ENCODE measurements at regions not wholly inside any gene's neighbourhood (a gene's known extent, or its start where the extent isn't known, plus 50 kb on each side); places are given as distances from the start of the nearest gene placed in this dataset.

DNA sequence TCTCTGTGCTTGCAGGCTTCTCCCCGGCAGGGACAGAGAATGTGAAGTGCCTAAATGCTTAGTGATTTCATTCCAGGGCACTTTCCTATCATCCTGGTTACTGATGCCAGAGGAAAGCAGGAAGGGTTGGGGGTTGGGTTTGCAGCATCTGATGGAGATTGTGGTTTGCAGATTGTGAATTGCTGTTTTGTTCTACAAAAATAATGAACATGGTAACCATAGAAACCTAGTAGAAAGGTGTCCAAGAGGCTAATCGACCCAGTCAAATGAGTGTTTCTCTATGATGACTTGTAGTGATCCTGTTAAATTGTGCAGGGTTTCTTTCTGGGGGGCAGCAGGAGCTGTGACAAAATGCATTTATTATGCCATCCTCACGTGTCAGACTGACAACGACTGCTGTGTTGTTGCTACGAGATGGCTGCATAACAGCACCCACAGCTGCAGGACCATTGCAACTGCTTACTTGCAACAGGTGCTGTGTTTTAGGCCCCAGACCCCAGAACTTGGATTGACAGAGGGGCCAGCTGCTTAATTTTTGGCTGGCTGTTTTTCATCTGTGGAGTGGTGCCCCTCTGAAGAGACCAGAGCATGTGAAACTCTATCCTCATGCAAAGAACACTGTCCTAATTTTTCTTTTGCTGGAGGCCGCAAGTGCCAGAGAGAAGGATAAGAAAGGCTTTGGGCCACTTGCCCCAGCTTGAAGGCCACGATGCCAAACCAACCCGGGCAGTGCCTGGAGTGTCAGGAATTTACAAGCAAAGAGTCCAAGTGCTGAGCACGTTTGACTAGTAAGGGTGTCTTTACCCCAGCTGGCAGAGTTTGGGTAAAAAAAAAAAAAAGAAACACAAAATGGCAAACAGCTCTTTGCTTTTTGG lies 397.8 kb downstream of the GADD45G start:
- intact Hi-C loops (cut with DNase I, micrococcal nuclease): loop anchor here in 1 of 2 donors (10.0 kb wide), 1 partner anchor 398 kb away; the partner anchor contains the start of gene GADD45G
- ATAC-seq (no peak), DNase-seq (no peak)
- H3K36me3 ChIP-seq (ENCODE audit: low read depth): no peaks in the 10 kb centered on the region
- TF ChIP-seq CTCF (IDR thresholded peaks at IDR 0.05): no peak
- peaks cover 26% of the 10 kb centered on the region for H3K4me1 ChIP-seq (ENCODE audit: low read depth)
- no peaks in the 10 kb centered on the region for H3K9me3 ChIP-seq
- H3K4me3 ChIP-seq: no peak overlapping the region

DNA sequence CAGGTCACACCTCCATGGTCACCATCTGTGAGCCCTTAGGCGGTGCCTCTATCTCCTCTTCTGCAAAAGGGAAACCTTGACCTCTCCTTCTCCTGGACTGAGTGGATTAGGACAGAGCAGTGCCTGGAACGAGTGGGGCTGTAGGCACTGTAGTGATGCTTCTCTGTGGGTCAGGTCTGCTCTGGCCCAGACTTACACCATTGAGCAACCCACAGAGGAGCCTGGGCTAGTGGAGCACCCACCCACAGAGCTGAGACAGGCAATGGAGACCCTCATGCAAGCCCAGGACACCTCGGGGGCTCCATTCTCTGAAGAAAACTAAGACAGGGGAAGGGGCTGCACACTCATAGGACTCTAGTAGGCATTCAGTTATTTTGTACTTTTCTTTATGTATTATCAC lies 400.6 kb downstream of the GADD45G start:
- no peak for TF ChIP-seq CTCF (IDR thresholded peaks at IDR 0.05)
- H3K4me3 ChIP-seq: no peak overlapping the region
- H3K36me3 ChIP-seq (ENCODE audit: low read depth): no peaks in the 10 kb centered on the region
- peaks cover 13% of the 10 kb centered on the region for H3K4me1 ChIP-seq (ENCODE audit: low read depth)
- ATAC-seq (no peak), DNase-seq (no peak)
- intact Hi-C loops (cut with DNase I, micrococcal nuclease): loop anchor here in 1 of 2 donors (10.0 kb wide), 1 partner anchor 401 kb away; the partner anchor contains the start of gene GADD45G
- no peaks in the 10 kb centered on the region for H3K9me3 ChIP-seq

- intact Hi-C loops (cut with DNase I, micrococcal nuclease): loop anchor here in 1 of 2 donors (10.0 kb wide), 1 partner anchor 403 kb away; the partner anchor contains the start of gene GADD45G
- peaks cover 5% of the 10 kb centered on the region for H3K4me1 ChIP-seq (ENCODE audit: low read depth)
- no peak overlapping the region for H3K4me3 ChIP-seq
- no peaks in the 10 kb centered on the region for H3K9me3 ChIP-seq
- no peak for DNase-seq
- peak; percentile 44 for ATAC-seq
- no peaks in the 10 kb centered on the region for H3K36me3 ChIP-seq (ENCODE audit: low read depth)
- no peak for TF ChIP-seq CTCF (IDR thresholded peaks at IDR 0.05)
Observed at GRCh38 chr9:90007516-90008440, 403.0 kb downstream of the GADD45G start.

DNA sequence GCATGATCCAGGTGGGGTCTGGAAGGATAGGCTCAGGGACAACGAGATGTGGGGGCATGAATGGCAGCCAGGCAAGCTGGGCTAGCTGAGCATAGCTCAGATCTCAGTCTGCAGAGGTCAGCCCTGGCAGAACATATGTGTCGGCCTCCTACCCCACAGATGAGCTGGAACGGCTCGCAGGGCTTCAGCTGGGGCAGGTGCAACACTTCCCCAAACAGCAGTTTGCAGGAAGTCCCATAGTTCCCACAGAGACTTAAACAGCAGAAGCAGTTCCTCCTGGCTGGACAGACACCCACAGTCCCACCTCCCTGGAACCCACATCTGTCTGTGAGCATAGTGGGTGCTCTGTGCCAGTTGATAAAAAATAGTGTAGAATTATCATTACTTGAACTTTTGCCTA lies 404.6 kb downstream of the GADD45G start:
- peaks cover 11% of the 10 kb centered on the region for H3K4me1 ChIP-seq (ENCODE audit: low read depth)
- DNase-seq (no peak), ATAC-seq (peak; percentile 65)
- H3K4me3 ChIP-seq: no peak overlapping the region
- no peak for TF ChIP-seq CTCF (IDR thresholded peaks at IDR 0.05)
- H3K9me3 ChIP-seq: no peaks in the 10 kb centered on the region
- no peaks in the 10 kb centered on the region for H3K36me3 ChIP-seq (ENCODE audit: low read depth)
- intact Hi-C loops (cut with DNase I, micrococcal nuclease): loop anchor here in 1 of 2 donors (10.0 kb wide), 1 partner anchor 405 kb away; the partner anchor contains the start of gene GADD45G

DNA sequence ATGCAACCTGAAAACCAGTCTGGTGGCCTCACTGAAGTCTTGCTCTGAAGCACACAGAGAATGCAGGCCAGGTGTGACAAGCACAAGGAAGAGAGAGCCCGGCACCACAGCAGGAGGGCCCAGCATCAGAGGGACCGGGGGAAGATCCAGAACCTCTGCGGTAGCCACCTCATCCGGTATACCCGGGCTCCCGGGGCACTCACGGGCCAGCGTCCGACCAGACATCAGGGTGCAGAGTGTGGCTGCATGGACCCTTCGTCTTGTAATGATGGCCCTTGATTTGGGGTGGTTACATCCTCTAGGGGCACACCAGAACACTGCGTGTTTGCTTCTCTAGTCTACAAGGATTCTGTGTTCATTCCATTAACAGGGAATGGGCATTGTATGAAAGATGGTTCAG lies 406.0 kb downstream of the GADD45G start:
- Histone ChIP-seq H3K9me3 (no peaks in the 10 kb centered on the region), H3K4me3 (no peak overlapping the region), H3K36me3 (ENCODE audit: low read depth) (no peaks in the 10 kb centered on the region), H3K4me1 (ENCODE audit: low read depth) (peaks cover 11% of the 10 kb centered on the region)
- no peak for TF ChIP-seq CTCF (IDR thresholded peaks at IDR 0.05)
- no peak for DNase-seq
- ATAC-seq: no peak
- intact Hi-C loops (cut with DNase I, micrococcal nuclease): no loop called here
